ENCODE measurements at regions not wholly inside any gene's neighbourhood (a gene's known extent, or its start where the extent isn't known, plus 50 kb on each side); places are given as distances from the start of the nearest gene placed in this dataset.

GRCh38 chrX:39039890-39040289 lies 238.6 kb downstream of the MID1IP1 start:
- Histone ChIP-seq H2BK5ac (ENCODE audit: insufficient read length, low read length) (no peak overlapping the region), H3K4ac (ENCODE audit: low read depth, low read length) (no peak overlapping the region), H2AFZ (ENCODE audit: low read length) (no peak overlapping the region), H3K9ac (ENCODE audit: extremely low read depth, insufficient read length, low read length) (no peak overlapping the region), H3K4me1 (ENCODE audit: insufficient read depth, low read length) (no peaks in the 10 kb centered on the region), H3K79me2 (ENCODE audit: insufficient read depth, low read length) (no peaks in the 10 kb centered on the region), H3T11ph (ENCODE audit: low read length) (no peak overlapping the region), H2BK12ac (ENCODE audit: insufficient read length, low read depth, low read length) (no peak overlapping the region), H3K79me1 (ENCODE audit: insufficient read depth, low read depth, low read length, poor library complexity, severe bottlenecking) (no peaks in the 10 kb centered on the region), H4K91ac (ENCODE audit: insufficient read length, low read depth, low read length) (no peak overlapping the region), H3K27ac (ENCODE audit: insufficient read length, low read depth, low read length) (no peak overlapping the region), H4K20me1 (ENCODE audit: control insufficient read depth, insufficient read depth, insufficient read length) (no peaks in the 10 kb centered on the region), H3K4me2 (ENCODE audit: insufficient read depth, insufficient read length, low read length) (no peak overlapping the region), H3K27me3 (ENCODE audit: insufficient read depth, low read length) (no peaks in the 10 kb centered on the region), H3K23ac (ENCODE audit: insufficient read length, low read depth, low read length) (no peak overlapping the region), H3K9me3 (ENCODE audit: control insufficient read depth, low read depth, low read length) (no peaks in the 10 kb centered on the region), H3K14ac (ENCODE audit: insufficient read depth, low read length) (no peak overlapping the region), H2BK20ac (ENCODE audit: low read depth, low read length, poor library complexity, severe bottlenecking) (no peak overlapping the region), H3K56ac (ENCODE audit: insufficient read length, low read depth, low read length) (no peak overlapping the region), H2AK5ac (ENCODE audit: insufficient read length, low read length) (no peak overlapping the region), H4K5ac (ENCODE audit: insufficient read length, low read depth, low read length) (no peak overlapping the region), H3K18ac (ENCODE audit: insufficient read length, low read depth, low read length) (no peak overlapping the region), H3K23me2 (ENCODE audit: insufficient read length, low read depth, low read length, poor library complexity, severe bottlenecking) (no peaks in the 10 kb centered on the region), H2BK120ac (ENCODE audit: low read depth, low read length, poor library complexity, severe bottlenecking) (no peak overlapping the region), H4K8ac (replicated peaks; ENCODE audit: insufficient read length, low read depth, low read length) (no peak overlapping the region), H2BK15ac (ENCODE audit: low read depth, low read length) (no peak overlapping the region)
- DNase-seq, result no peak
- Mint-ChIP-seq H3K36me3 (ENCODE audit: insufficient read depth in 1 of 3, low read depth in 3 of 3) (no peaks in the 10 kb centered on the region; a peak in 4 of 7 replicates), H3K4me1 (no peaks in the 10 kb centered on the region), H3K27me3 (ENCODE audit: low read depth) (no peaks in the 10 kb centered on the region), H3K27ac (no peak overlapping the region), H3K9me3 (peaks cover 56 to 58% of the 10 kb centered on the region in 2 experiments), H3K4me3 (no peak overlapping the region)
- TF ChIP-seq CTCF (conservative IDR thresholded peaks at IDR 0.05), result no peak
- no CpG with 5 or more reads among the region's 1 CpG for WGBS (ENCODE audit: extremely low coverage, insufficient read length, low lambda C conversion rate)

All from H9 (cell line).